Kidney glomerular epithelial cell (primary cell): ENCODE measurements at regions not wholly inside any gene's neighbourhood (a gene's known extent, or its start where the extent isn't known, plus 50 kb on each side); places are given as distances from the start of the nearest gene placed in this dataset.

ENCODE experiments used
- DNase-seq: peaks from one replicate; lab custom pipeline; 2025; lab: John Stamatoyannopoulos, UW

GRCh38 chr5:162324328-162324727 lies 256.8 kb downstream of the GABRG2 start:
- no peak for DNase-seq

- no peak for DNase-seq
Observed at GRCh38 chr5:162325143-162325727, 257.7 kb downstream of the GABRG2 start.

- DNase-seq: no peak
Observed at GRCh38 chr5:162334944-162335343, 267.4 kb downstream of the GABRG2 start.

GRCh38 chr5:162360373-162360931 lies 292.9 kb downstream of the GABRG2 start:
- no peak for DNase-seq

- no peak for DNase-seq
Observed at GRCh38 chr5:162372256-162372655, 304.7 kb downstream of the GABRG2 start.

- no peak for DNase-seq
Observed at GRCh38 chr5:162377895-162378294, 310.3 kb downstream of the GABRG2 start.

- DNase-seq: no peak
Observed at GRCh38 chr5:162382839-162383238, 315.3 kb downstream of the GABRG2 start.

GRCh38 chr5:162384225-162384624 lies 316.7 kb downstream of the GABRG2 start:
- DNase-seq: no peak

- DNase-seq: no peak
Observed at GRCh38 chr5:162391833-162392232, 324.3 kb downstream of the GABRG2 start.

- no peak for DNase-seq
Observed at GRCh38 chr5:162392336-162392735, 324.8 kb downstream of the GABRG2 start.

- DNase-seq: no peak
Observed at GRCh38 chr5:162393534-162393933, 326.0 kb downstream of the GABRG2 start.

GRCh38 chr5:162407614-162408013 lies 340.0 kb downstream of the GABRG2 start:
- no peak for DNase-seq

GRCh38 chr5:162410365-162410764 lies 342.8 kb downstream of the GABRG2 start:
- no peak for DNase-seq

- no peak for DNase-seq
Observed at GRCh38 chr5:162429142-162429541, 361.6 kb downstream of the GABRG2 start.

GRCh38 chr5:162434281-162434680 lies 366.7 kb downstream of the GABRG2 start:
- DNase-seq: peak; percentile 61

GRCh38 chr5:162436055-162436454 lies 368.5 kb downstream of the GABRG2 start:
- DNase-seq: no peak

GRCh38 chr5:162444129-162444762 lies 376.7 kb downstream of the GABRG2 start:
- no peak for DNase-seq

GRCh38 chr5:162456086-162456485 lies 388.5 kb downstream of the GABRG2 start:
- DNase-seq: peak; percentile 63

- DNase-seq: peak; percentile 32
Observed at GRCh38 chr5:162466011-162466410, 398.4 kb downstream of the GABRG2 start.

- no peak for DNase-seq
Observed at GRCh38 chr5:162473041-162473714, 405.6 kb downstream of the GABRG2 start.

GRCh38 chr5:162474239-162474638 lies 406.7 kb downstream of the GABRG2 start:
- peak; percentile 57 for DNase-seq

- no peak for DNase-seq
Observed at GRCh38 chr5:162484095-162484494, 416.5 kb downstream of the GABRG2 start.

GRCh38 chr5:162484986-162485385 lies 417.4 kb downstream of the GABRG2 start:
- no peak for DNase-seq
